Body of pancreas (tissue), 4 donors: ENCODE measurements at regions not wholly inside any gene's neighbourhood (a gene's known extent, or its start where the extent isn't known, plus 50 kb on each side); places are given as distances from the start of the nearest gene placed in this dataset.

Experiments
- ATAC-seq: fragments of 150-250 bp; one replicate; pipeline ENCODE4 v1.9.1; 2016
- DNase-seq, 4 donors: peaks; one replicate each; pipeline ENCODE4 v3.0.0-alpha.2; 2019
- H3K27ac ChIP-seq, 4 donors: fragments of 200-600 bp; sonication (generic); 1 replicate in 3 of 4; 2 replicates in 1 of 4; pipeline versions ENCODE4 v1.5.1 to v1.6.1; 2016 to 2019; ENCODE audit warnings: mild to moderate bottlenecking in 1 of 4, mixed read lengths in 1 of 4, moderate library complexity in 1 of 4
- H3K27me3 ChIP-seq, 2 donors: fragments of 200-600 bp; sonication (generic); one replicate each; pipeline ENCODE4 v1.6.0; 2016; ENCODE audit warnings: mild to moderate bottlenecking in 1 of 2
- H3K36me3 ChIP-seq, 2 donors: fragments of 200-600 bp; sonication (generic); replicated peaks in 1 of 2; 2 replicates each; pipeline ENCODE4 v1.5.1; 2016; ENCODE audit warnings: low read depth in 2 of 2; ENCODE audit not compliant: insufficient read depth in 1 of 2
- H3K4me1 ChIP-seq: fragments of 200-600 bp; sonication (generic); one replicate; pipeline ENCODE4 v1.6.0; 2016
- H3K4me3 ChIP-seq, 2 donors: fragments of 200-600 bp; sonication (generic); 1 replicate in 1 of 2; 2 replicates in 1 of 2; pipeline ENCODE4 v1.5.1; 2016 to 2019
- H3K9me3 ChIP-seq, 3 donors: fragments of 200-600 bp; sonication (generic); 1 replicate in 2 of 3; 2 replicates in 1 of 3; pipeline ENCODE4 v1.5.1; 2016
- POLR2A ChIP-seq, 3 donors: fragments of 450-650 bp; IDR thresholded peaks; one replicate each; pipeline ENCODE4 v1.6.1; 2016; ENCODE audit warnings: antibody characterized with exemption in 3 of 3, mild to moderate bottlenecking in 2 of 3
- WGBS, 2 donors: methylation state at CpG; one replicate each; pipeline ENCODE4 v1.1.5; 2017; 5-methylcytosine and 5-hydroxymethylcytosine counted together
- intact Hi-C: fragments of 100-400 bp; cut with DNase I; formaldehyde crosslinking; loops from one replicate; pipeline ENCODE4 v1.15.1; 2023
- TF ChIP-seq, protein P1 (sequence below), 7 experiments: fragments of 450-650 bp in 4 of 7; fragments of 200-600 bp in 3 of 7; sonication (generic) in 3 of 7; IDR thresholded peaks; one replicate each; pipeline ENCODE4 v1.5.1; 2016 to 2019; ENCODE audit warnings: antibody characterized with exemption in 7 of 7

DNA sequence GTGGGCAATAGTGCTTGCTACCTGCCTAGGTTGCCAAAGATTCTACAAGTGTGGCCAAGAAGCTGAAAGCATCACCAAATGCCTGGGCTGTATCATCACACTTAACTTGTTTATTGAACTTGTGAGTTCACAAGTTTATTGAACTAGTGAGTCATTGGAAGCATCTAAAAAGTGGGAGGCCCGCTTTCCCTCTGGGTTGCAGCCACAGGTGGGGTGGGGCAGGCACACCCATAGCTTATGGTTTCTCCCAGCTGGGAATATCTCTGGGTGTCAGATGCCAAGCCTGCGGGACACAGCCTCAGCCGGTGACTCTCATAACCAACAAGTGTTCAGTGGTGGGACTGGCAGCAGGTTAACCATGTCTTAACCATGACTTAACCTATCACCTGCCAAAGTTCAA, 145.9 kb upstream of the FAM13C start:
- Histone ChIP-seq H3K9me3 (no peaks in the 10 kb centered on the region), H3K27me3 (no peaks in the 10 kb centered on the region), H3K4me1 (no peaks in the 10 kb centered on the region), H3K36me3 (no peaks in the 10 kb centered on the region), H3K4me3 (no peak overlapping the region), H3K27ac (no peak overlapping the region)
- TF ChIP-seq, protein P1, sequence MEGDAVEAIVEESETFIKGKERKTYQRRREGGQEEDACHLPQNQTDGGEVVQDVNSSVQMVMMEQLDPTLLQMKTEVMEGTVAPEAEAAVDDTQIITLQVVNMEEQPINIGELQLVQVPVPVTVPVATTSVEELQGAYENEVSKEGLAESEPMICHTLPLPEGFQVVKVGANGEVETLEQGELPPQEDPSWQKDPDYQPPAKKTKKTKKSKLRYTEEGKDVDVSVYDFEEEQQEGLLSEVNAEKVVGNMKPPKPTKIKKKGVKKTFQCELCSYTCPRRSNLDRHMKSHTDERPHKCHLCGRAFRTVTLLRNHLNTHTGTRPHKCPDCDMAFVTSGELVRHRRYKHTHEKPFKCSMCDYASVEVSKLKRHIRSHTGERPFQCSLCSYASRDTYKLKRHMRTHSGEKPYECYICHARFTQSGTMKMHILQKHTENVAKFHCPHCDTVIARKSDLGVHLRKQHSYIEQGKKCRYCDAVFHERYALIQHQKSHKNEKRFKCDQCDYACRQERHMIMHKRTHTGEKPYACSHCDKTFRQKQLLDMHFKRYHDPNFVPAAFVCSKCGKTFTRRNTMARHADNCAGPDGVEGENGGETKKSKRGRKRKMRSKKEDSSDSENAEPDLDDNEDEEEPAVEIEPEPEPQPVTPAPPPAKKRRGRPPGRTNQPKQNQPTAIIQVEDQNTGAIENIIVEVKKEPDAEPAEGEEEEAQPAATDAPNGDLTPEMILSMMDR (IDR thresholded peaks at IDR 0.05), result no peak
- TF ChIP-seq POLR2A (IDR thresholded peaks at IDR 0.05), result no peak
- no peak for DNase-seq
- ATAC-seq, result no peak
- 81 to 91% methylated on average over 3 of the region's 3 CpGs for WGBS, 2 donors
- intact Hi-C loops, result no loop called here

DNA sequence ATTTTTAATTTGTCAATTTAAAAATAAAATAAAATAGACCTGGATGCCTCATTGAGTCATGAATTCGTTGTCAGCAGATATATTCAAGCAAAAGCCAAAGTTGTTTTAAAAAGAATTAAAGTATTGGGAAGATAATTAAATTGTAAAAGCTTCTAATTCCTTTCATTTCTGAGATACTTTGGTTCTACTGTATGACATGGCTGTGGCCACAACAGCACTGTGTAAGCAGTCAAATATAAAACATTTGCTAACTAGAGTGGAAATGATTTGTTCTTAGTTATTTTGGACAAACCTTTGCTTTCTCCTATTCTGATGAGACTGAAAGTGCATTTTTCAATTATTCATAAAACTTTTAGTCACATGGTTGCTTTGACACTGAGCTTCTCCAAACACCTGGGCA, 143.6 kb upstream of the FAM13C start:
- 40 to 44% methylated on average over 1 of the region's 1 CpG for WGBS, 2 donors
- Histone ChIP-seq H3K9me3 (no peaks in the 10 kb centered on the region), H3K27me3 (no peaks in the 10 kb centered on the region), H3K36me3 (no peaks in the 10 kb centered on the region), H3K4me1 (no peaks in the 10 kb centered on the region), H3K4me3 (no peak overlapping the region), H3K27ac (no peak overlapping the region)
- intact Hi-C loops, result no loop called here
- TF ChIP-seq, protein P1 (IDR thresholded peaks at IDR 0.05), result no peak
- no peak for TF ChIP-seq POLR2A (IDR thresholded peaks at IDR 0.05)
- no peak for DNase-seq
- ATAC-seq, result no peak

DNA sequence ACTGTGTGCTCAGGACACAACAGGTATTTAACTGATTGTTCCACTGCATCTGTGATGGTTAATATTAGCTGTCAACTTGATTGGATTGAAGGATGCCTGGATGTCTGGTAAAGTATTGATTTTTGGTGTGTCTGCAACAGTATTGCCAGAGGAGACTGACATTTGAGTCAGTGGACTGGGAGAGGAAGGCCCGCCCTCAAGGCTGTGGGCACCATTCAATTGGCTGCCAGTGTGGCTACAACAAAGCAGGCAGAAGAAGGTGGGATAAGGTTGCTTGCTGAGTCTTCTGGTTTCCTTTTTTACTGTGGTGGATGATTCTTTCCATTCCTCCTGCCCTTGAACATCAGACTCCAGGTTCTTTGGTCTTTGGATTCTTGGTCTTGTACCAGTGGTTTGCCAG, 137.1 kb upstream of the FAM13C start:
- DNase-seq, result no peak
- Histone ChIP-seq H3K4me3 (no peak overlapping the region), H3K27ac (no peak overlapping the region), H3K9me3 (no peaks in the 10 kb centered on the region), H3K36me3 (no peaks in the 10 kb centered on the region), H3K27me3 (no peaks in the 10 kb centered on the region), H3K4me1 (no peaks in the 10 kb centered on the region)
- intact Hi-C loops, result no loop called here
- TF ChIP-seq, protein P1 (IDR thresholded peaks at IDR 0.05), result no peak
- no peak for TF ChIP-seq POLR2A (IDR thresholded peaks at IDR 0.05)
- ATAC-seq, result no peak
- WGBS, 2 donors, result 93 to 100% methylated on average over 1 of the region's 1 CpG

DNA sequence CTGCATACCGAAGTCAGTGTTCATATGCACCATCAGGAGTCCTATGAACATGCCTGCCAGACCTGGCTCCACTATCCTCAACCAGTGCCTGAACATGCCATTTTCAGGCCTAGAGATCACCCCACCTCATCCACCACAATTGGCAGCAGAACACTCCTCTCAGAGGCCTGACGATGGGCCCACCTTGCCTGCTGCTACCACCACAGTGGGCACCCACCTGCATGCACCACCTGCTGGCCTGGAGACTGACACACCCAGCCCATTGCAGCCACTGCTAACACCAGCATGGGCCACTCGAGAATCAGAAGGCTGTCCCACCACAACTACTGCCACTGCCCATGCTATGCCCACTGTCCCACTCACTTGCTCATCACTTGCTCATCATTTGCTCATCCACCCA, 130.7 kb upstream of the FAM13C start:
- ATAC-seq, result no peak
- H3K4me1 ChIP-seq, result no peaks in the 10 kb centered on the region

DNA sequence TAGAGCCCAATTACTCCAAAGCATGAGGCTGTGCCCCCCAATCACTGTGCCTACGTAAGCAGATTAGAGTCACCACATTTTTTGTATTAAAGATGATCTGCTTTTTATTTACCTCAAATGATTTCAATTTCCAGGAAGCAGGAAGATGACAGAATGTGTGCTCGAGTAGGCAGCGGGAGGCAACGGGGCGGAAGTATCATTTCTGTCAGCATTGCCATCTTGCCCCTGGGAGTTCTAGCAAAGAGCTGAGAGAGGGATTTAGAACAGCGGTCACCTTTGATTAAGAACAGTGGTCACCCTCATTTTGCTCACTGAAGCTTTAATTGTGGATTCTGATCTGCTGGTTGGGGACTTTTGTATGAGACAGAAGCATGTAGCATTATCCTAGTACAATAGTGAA, 117.1 kb upstream of the FAM13C start:
- H3K36me3 ChIP-seq, result no peaks in the 10 kb centered on the region
- no peak overlapping the region for H3K4me3 ChIP-seq
- no peak for DNase-seq
- 80 to 85% methylated on average over 6 of the region's 6 CpGs for WGBS, 2 donors
- H3K27me3 ChIP-seq, result no peaks in the 10 kb centered on the region
- H3K4me1 ChIP-seq, result no peaks in the 10 kb centered on the region
- TF ChIP-seq, protein P1 (IDR thresholded peaks at IDR 0.05), result no peak
- TF ChIP-seq POLR2A (IDR thresholded peaks at IDR 0.05), result no peak
- no peaks in the 10 kb centered on the region for H3K9me3 ChIP-seq
- no peak for ATAC-seq
- intact Hi-C loops, result no loop called here
- no peak overlapping the region for H3K27ac ChIP-seq

More for the DNA sequence above, 130.7 kb upstream of the FAM13C start:
- intact Hi-C loops, result no loop called here
- H3K36me3 ChIP-seq, result no peaks in the 10 kb centered on the region
- 83% methylated on average over 2 to 3 of the region's 3 CpGs for WGBS, 2 donors
- no peak overlapping the region for H3K4me3 ChIP-seq
- H3K9me3 ChIP-seq, result no peaks in the 10 kb centered on the region
- H3K27me3 ChIP-seq, result no peaks in the 10 kb centered on the region
- TF ChIP-seq, protein P1 (IDR thresholded peaks at IDR 0.05), result no peak
- TF ChIP-seq POLR2A (IDR thresholded peaks at IDR 0.05), result no peak
- H3K27ac ChIP-seq, result no peak overlapping the region
- DNase-seq, result no peak
